IMR-90 (cell line): ENCODE measurements at regions not wholly inside any gene's neighbourhood (a gene's known extent, or its start where the extent isn't known, plus 50 kb on each side); places are given as distances from the start of the nearest gene placed in this dataset.

Experiments
- ATAC-seq: fragments of 200-7000 bp; cut with Tn5 transposase; 2 replicates; pipeline ENCODE4 v1.9.1; 2020; ENCODE audit warnings: low read depth, mild to moderate bottlenecking, moderate library complexity
- BruUV-seq: library from RNA; stranded (reverse); fragments of 400-500 nt; replicated peaks from 2 replicates; lab custom pipeline; 2021; lab: Mats Ljungman, UMichigan
- CTCF ChIA-PET: fragments of 300-600 bp; formaldehyde crosslinking; extraction: SDS; loops from one replicate; lab custom pipeline; 2021; ENCODE audit warnings: antibody characterized with exemption; lab: Yijun Ruan, JAX
- POLR2A ChIA-PET: fragments of 300-600 bp; sonication (Branson Sonifier 250); formaldehyde crosslinking; loops from one replicate; lab custom pipeline; 2022; ENCODE audit warnings: antibody characterized with exemption; ENCODE audit not compliant: unreplicated experiment; lab: Charles Lee
- DNase-seq: peaks from one replicate; pipeline ENCODE4 v3.0.0; 2013
- H2AFZ ChIP-seq: replicated peaks from 2 replicates; pipeline ENCODE3; 2013; ENCODE audit warnings: low read length, mild to moderate bottlenecking; ENCODE audit not compliant: poor library complexity
- H2AK5ac ChIP-seq: 2 replicates; pipeline ENCODE4 v1.6.1; 2013; ENCODE audit warnings: low read depth, low read length, inconsistent platforms
- H2AK9ac ChIP-seq: replicated peaks from 2 replicates; pipeline ENCODE3; 2013; ENCODE audit warnings: mild to moderate bottlenecking, low read depth, low read length, moderate library complexity; ENCODE audit not compliant: poor library complexity
- H2BK120ac ChIP-seq: 2 replicates; pipeline ENCODE4 v1.6.1; 2013; ENCODE audit warnings: low read depth, low read length, inconsistent platforms
- H2BK15ac ChIP-seq: 3 replicates; pipeline ENCODE4 v1.6.1; 2013; ENCODE audit warnings: low read depth, low read length, inconsistent platforms
- H2BK20ac ChIP-seq: 2 replicates; pipeline ENCODE4 v1.6.1; 2013; ENCODE audit warnings: low read depth, mild to moderate bottlenecking, inconsistent platforms, low read length, moderate library complexity
- H2BK5ac ChIP-seq: 2 replicates; pipeline ENCODE4 v1.6.1; 2013; ENCODE audit warnings: mild to moderate bottlenecking, low read depth, low read length, inconsistent platforms; ENCODE audit not compliant: poor library complexity, severe bottlenecking
- H3K14ac ChIP-seq: replicated peaks from 2 replicates; pipeline ENCODE4 v1.6.1; 2013; ENCODE audit warnings: low read depth, low read length, inconsistent platforms
- H3K18ac ChIP-seq: 2 replicates; pipeline ENCODE4 v1.6.1; 2013; ENCODE audit warnings: low read depth, low read length, control low read depth
- H3K23ac ChIP-seq: 2 replicates; pipeline ENCODE4 v1.6.1; 2013; ENCODE audit warnings: low read depth, low read length, inconsistent platforms
- H3K27ac ChIP-seq: 2 replicates; pipeline ENCODE4 v1.5.1; 2013; ENCODE audit warnings: mild to moderate bottlenecking, control low read depth, low read length; ENCODE audit not compliant: insufficient read depth
- H3K27me3 ChIP-seq: 2 replicates; pipeline ENCODE4 v1.6.1; 2013; ENCODE audit warnings: low read length; ENCODE audit not compliant: control insufficient read depth, insufficient read depth
- H3K36me3 ChIP-seq: 2 replicates; pipeline ENCODE4 v1.6.1; 2013; ENCODE audit warnings: low read length, mixed read lengths; ENCODE audit not compliant: control insufficient read depth, insufficient read depth
- H3K4ac ChIP-seq: 2 replicates; pipeline ENCODE4 v1.6.1; 2013; ENCODE audit warnings: low read depth, low read length, inconsistent platforms
- H3K4me1 ChIP-seq: 2 replicates; pipeline ENCODE4 v1.6.1; 2013; ENCODE audit warnings: low read length, mixed read lengths; ENCODE audit not compliant: control insufficient read depth, insufficient read depth
- H3K4me2 ChIP-seq: 2 replicates; pipeline ENCODE4 v1.6.1; 2013; ENCODE audit warnings: low read depth, mild to moderate bottlenecking, control low read depth, low read length, moderate library complexity
- H3K4me3 ChIP-seq: 2 replicates; pipeline ENCODE4 v1.5.1; 2013; ENCODE audit warnings: low read depth, mild to moderate bottlenecking, control low read depth, low read length, moderate library complexity; ENCODE audit not compliant: insufficient read depth
- H3K56ac ChIP-seq: 2 replicates; pipeline ENCODE4 v1.6.1; 2013; ENCODE audit warnings: low read length, inconsistent platforms; ENCODE audit not compliant: insufficient read depth; ENCODE audit errors: extremely low read depth
- H3K79me1 ChIP-seq, 2 experiments: 2 replicates each; pipeline ENCODE4 v1.6.1; 2013; ENCODE audit warnings: low read length in 2 of 2, inconsistent platforms in 1 of 2, low read depth in 1 of 2
- H3K9ac ChIP-seq: 2 replicates; pipeline ENCODE4 v1.6.1; 2013; ENCODE audit warnings: low read depth, low read length, control low read depth
- H3K9me1 ChIP-seq: 2 replicates; pipeline ENCODE4 v1.6.1; 2013; ENCODE audit warnings: low read length, inconsistent platforms; ENCODE audit not compliant: insufficient read depth
- H3K9me3 ChIP-seq: 2 replicates; pipeline ENCODE4 v1.6.1; 2013; ENCODE audit warnings: low read length; ENCODE audit not compliant: control insufficient read depth, insufficient read depth
- H4K20me1 ChIP-seq: 2 replicates; pipeline ENCODE4 v1.6.1; 2013; ENCODE audit warnings: low read length, inconsistent platforms; ENCODE audit not compliant: insufficient read depth
- H4K5ac ChIP-seq: 2 replicates; pipeline ENCODE4 v1.6.1; 2013; ENCODE audit warnings: mild to moderate bottlenecking, low read depth, low read length, control low read depth
- H4K8ac ChIP-seq, 2 experiments: 2 replicates each; pipeline ENCODE4 v1.6.1; 2013; ENCODE audit warnings: low read depth in 2 of 2, low read length in 2 of 2, control low read depth in 1 of 2, inconsistent platforms in 1 of 2
- H4K91ac ChIP-seq: 2 replicates; pipeline ENCODE4 v1.6.1; 2013; ENCODE audit warnings: low read depth, low read length, inconsistent platforms; ENCODE audit not compliant: insufficient read depth
- BHLHE40 ChIP-seq: fragments of 150-350 bp; IDR thresholded peaks from 2 replicates; pipeline ENCODE4 v1.6.1; 2016; ENCODE audit warnings: mild to moderate bottlenecking, low read depth, low read length
- CEBPB ChIP-seq: IDR thresholded peaks from 2 replicates; pipeline ENCODE4 v1.6.1; 2012; ENCODE audit warnings: low read depth, low read length, improper control_type of control experiment
- CHD1 ChIP-seq: IDR thresholded peaks from 2 replicates; pipeline ENCODE4 v1.6.1; 2012; ENCODE audit warnings: low read depth, low read length, improper control_type of control experiment
- FOS ChIP-seq: fragments of 150-350 bp; IDR thresholded peaks from 2 replicates; pipeline ENCODE4 v1.6.1; 2016; ENCODE audit warnings: low read depth, low read length
- MAFK ChIP-seq: IDR thresholded peaks from 2 replicates; pipeline ENCODE4 v1.6.1; 2012; ENCODE audit warnings: low read depth, low read length, improper control_type of control experiment
- MAZ ChIP-seq: IDR thresholded peaks from 2 replicates; pipeline ENCODE4 v1.6.1; 2012; ENCODE audit warnings: low read depth, mild to moderate bottlenecking, low read length, improper control_type of control experiment, moderate library complexity, borderline replicate concordance
- MXI1 ChIP-seq: IDR thresholded peaks from 2 replicates; pipeline ENCODE4 v1.6.1; 2012; ENCODE audit warnings: low read depth, mild to moderate bottlenecking, low read length, moderate library complexity, borderline replicate concordance
- NFE2L2 ChIP-seq: fragments of 150-350 bp; IDR thresholded peaks from 2 replicates; pipeline ENCODE4 v1.6.1; 2016; ENCODE audit warnings: low read depth, mild to moderate bottlenecking, low read length
- POLR2A ChIP-seq: IDR thresholded peaks from 2 replicates; pipeline ENCODE4 v1.6.1; 2012; ENCODE audit warnings: mild to moderate bottlenecking, low read depth, low read length
- RCOR1 ChIP-seq: IDR thresholded peaks from 2 replicates; pipeline ENCODE4 v1.6.1; 2012; ENCODE audit warnings: mild to moderate bottlenecking, low read length, improper control_type of control experiment; ENCODE audit not compliant: insufficient replicate concordance
- SMC3 ChIP-seq: fragments of 150-350 bp; IDR thresholded peaks from 2 replicates; pipeline ENCODE4 v1.6.1; 2016; ENCODE audit warnings: low read depth, mild to moderate bottlenecking, antibody characterized with exemption, low read length, moderate library complexity
- WGBS, 2 experiments: methylation state at CpG; one replicate each; pipeline versions ENCODE4 v1.1.5 to v1.1.7; 2013; ENCODE audit warnings: missing lambda C conversion rate in 2 of 2; ENCODE audit not compliant: insufficient read length in 1 of 2; ENCODE audit errors: extremely low coverage in 2 of 2; 5-methylcytosine and 5-hydroxymethylcytosine counted together
- dilution Hi-C: fragments of 300-500 bp; cut with HindIII; formaldehyde crosslinking; loops from one replicate; pipeline ENCODE4 v1.14.3; 2018; ENCODE audit warnings: low sequenced_read_pairs; ENCODE audit not compliant: unreplicated experiment
- in situ Hi-C: fragments of 300-500 bp; cut with MboI; formaldehyde crosslinking; loops from 3 replicates; pipeline ENCODE4 v1.14.3; 2019; ENCODE audit warnings: low sequenced_read_pairs, inconsistent platforms, mixed read lengths
- intact Hi-C: fragments of 100-400 bp; cut with micrococcal nuclease; formaldehyde crosslinking; loops from 2 replicates; pipeline ENCODE4 v1.10.0; 2022
- TF ChIP-seq, protein P1 (sequence below): fragments of 150-350 bp; IDR thresholded peaks from 2 replicates; pipeline ENCODE4 v1.6.1; 2016; ENCODE audit warnings: low read depth, mild to moderate bottlenecking, low read length, moderate library complexity, borderline replicate concordance
- TF ChIP-seq, protein P2 (sequence below): conservative IDR thresholded peaks from 2 replicates; pipeline ENCODE4 v1.5.1; 2012; ENCODE audit warnings: mild to moderate bottlenecking, low read depth, low read length, improper control_type of control experiment
- TF ChIP-seq, protein P3 (sequence below): fragments of 150-350 bp; IDR thresholded peaks from 2 replicates; pipeline ENCODE4 v1.6.1; 2017; ENCODE audit warnings: mild to moderate bottlenecking, antibody characterized with exemption, low read length, low read depth

DNA sequence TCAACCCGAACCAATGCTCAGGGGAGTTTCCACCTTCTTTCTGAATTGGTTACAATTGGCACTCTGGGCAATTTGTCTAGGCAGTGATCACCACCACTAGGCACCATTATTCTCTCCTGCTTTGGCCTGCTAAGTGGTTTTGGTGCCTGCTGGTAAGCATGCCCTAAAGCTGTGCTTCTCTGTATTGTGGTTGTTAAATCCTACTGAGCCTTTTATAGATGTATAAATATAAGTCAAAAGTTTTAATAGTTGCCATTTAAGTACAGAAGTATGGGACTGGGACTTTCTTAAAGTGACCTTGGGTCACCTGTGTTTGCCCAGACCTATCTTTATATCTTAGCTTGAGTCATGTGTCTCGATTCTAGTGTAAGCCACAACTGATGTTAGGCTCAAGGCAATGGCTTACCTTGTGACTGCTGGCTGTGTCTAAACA lies 475.9 kb downstream of the SLC16A7 start:
- H3K27ac ChIP-seq, result no peak overlapping the region
- 0 out of 2 replicates have a peak overlapping the region, but pooled peaks have one; percentile 22 for H3K4ac ChIP-seq
- no peaks in the 10 kb centered on the region for H3K27me3 ChIP-seq
- H4K8ac ChIP-seq, result peak overlapping the region in 1 of 2 experiments; percentile 28; a peak in 1 of 4 replicates
- H2AFZ ChIP-seq, result no peak overlapping the region
- H4K91ac ChIP-seq, result peak overlapping the region; percentile 8; the same call in 1 of the 2 replicates
- H4K20me1 ChIP-seq, result no peaks in the 10 kb centered on the region
- H3K9me3 ChIP-seq, result no peaks in the 10 kb centered on the region
- no peak overlapping the region; the same call in 1 of the 2 replicates for H3K18ac ChIP-seq
- H3K9me1 ChIP-seq, result no peaks in the 10 kb centered on the region
- no peak for DNase-seq
- H3K56ac ChIP-seq, result no peak overlapping the region
- H2BK5ac ChIP-seq, result no peak overlapping the region
- H2AK5ac ChIP-seq, result no peak overlapping the region
- no peak overlapping the region for H3K4me2 ChIP-seq
- intact Hi-C loops, result no loop called here
- H3K36me3 ChIP-seq, result no peaks in the 10 kb centered on the region
- peak overlapping the region; percentile 68 for H3K14ac ChIP-seq
- no peak overlapping the region for H2AK9ac ChIP-seq
- no peaks in the 10 kb centered on the region for H3K79me1 ChIP-seq
- no peak overlapping the region for H3K23ac ChIP-seq
- no peak for TF ChIP-seq SMC3
- TF ChIP-seq NFE2L2, result no peak
- TF ChIP-seq, protein P1, sequence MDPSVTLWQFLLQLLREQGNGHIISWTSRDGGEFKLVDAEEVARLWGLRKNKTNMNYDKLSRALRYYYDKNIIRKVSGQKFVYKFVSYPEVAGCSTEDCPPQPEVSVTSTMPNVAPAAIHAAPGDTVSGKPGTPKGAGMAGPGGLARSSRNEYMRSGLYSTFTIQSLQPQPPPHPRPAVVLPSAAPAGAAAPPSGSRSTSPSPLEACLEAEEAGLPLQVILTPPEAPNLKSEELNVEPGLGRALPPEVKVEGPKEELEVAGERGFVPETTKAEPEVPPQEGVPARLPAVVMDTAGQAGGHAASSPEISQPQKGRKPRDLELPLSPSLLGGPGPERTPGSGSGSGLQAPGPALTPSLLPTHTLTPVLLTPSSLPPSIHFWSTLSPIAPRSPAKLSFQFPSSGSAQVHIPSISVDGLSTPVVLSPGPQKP, result no peak
- TF ChIP-seq, protein P2, sequence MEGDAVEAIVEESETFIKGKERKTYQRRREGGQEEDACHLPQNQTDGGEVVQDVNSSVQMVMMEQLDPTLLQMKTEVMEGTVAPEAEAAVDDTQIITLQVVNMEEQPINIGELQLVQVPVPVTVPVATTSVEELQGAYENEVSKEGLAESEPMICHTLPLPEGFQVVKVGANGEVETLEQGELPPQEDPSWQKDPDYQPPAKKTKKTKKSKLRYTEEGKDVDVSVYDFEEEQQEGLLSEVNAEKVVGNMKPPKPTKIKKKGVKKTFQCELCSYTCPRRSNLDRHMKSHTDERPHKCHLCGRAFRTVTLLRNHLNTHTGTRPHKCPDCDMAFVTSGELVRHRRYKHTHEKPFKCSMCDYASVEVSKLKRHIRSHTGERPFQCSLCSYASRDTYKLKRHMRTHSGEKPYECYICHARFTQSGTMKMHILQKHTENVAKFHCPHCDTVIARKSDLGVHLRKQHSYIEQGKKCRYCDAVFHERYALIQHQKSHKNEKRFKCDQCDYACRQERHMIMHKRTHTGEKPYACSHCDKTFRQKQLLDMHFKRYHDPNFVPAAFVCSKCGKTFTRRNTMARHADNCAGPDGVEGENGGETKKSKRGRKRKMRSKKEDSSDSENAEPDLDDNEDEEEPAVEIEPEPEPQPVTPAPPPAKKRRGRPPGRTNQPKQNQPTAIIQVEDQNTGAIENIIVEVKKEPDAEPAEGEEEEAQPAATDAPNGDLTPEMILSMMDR, result no peak
- TF ChIP-seq, protein P3, sequence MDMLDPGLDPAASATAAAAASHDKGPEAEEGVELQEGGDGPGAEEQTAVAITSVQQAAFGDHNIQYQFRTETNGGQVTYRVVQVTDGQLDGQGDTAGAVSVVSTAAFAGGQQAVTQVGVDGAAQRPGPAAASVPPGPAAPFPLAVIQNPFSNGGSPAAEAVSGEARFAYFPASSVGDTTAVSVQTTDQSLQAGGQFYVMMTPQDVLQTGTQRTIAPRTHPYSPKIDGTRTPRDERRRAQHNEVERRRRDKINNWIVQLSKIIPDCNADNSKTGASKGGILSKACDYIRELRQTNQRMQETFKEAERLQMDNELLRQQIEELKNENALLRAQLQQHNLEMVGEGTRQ, result no peak
- TF ChIP-seq MAFK, result no peak
- TF ChIP-seq POLR2A, result no peak
- TF ChIP-seq CHD1, result no peak
- no peak for TF ChIP-seq RCOR1
- no peak for TF ChIP-seq MXI1
- TF ChIP-seq BHLHE40, result no peak
- no peak for TF ChIP-seq CEBPB
- TF ChIP-seq FOS, result no peak
- no peak for TF ChIP-seq MAZ
- peak overlapping the region; percentile 47 for H2BK20ac ChIP-seq
- in situ Hi-C loops, result no loop called here
- no peak overlapping the region for H3K9ac ChIP-seq
- no peak overlapping the region for H3K4me3 ChIP-seq
- dilution Hi-C loops, result no loop called here
- H4K5ac ChIP-seq, result no peak overlapping the region; the same call in 1 of the 2 replicates
- ChIA-PET CTCF (no interaction called here), POLR2A (no interaction called here)
- peak overlapping the region; percentile 54; the same call in 1 of the 3 replicates for H2BK15ac ChIP-seq
- no peak for ATAC-seq
- peaks cover 1% of the 10 kb centered on the region; the same call in 1 of the 2 replicates for H3K4me1 ChIP-seq
- WGBS, 2 experiments, result no CpG with 5 or more reads among the region's 2 CpGs
- no TSS peak for BruUV-seq
- peak overlapping the region; percentile 59 for H2BK120ac ChIP-seq
